Neural crest cell (in vitro differentiated cells): ENCODE measurements at regions not wholly inside any gene's neighbourhood (a gene's known extent, or its start where the extent isn't known, plus 50 kb on each side); places are given as distances from the start of the nearest gene placed in this dataset.
"Not testable (repeated sequence)": the region's sequence is repeated elsewhere in the genome, so short reads cannot be mapped to it uniquely, and the experiment has no call there.

Source experiments
- DNase-seq: peaks from one replicate; pipeline ENCODE4 v3.0.0; 2021; ENCODE audit warnings: low read depth, mixed read lengths, low spot score
- H3K27ac Mint-ChIP-seq: one replicate; pipeline ENCODE4 v1.8.0; 2021; ENCODE audit warnings: mild to moderate bottlenecking, mixed read lengths; ENCODE audit not compliant: unreplicated experiment
- H3K27me3 Mint-ChIP-seq: 2 replicates; pipeline ENCODE4 v1.8.0; 2021; ENCODE audit warnings: low read depth, mild to moderate bottlenecking, mixed read lengths
- H3K36me3 Mint-ChIP-seq: 2 replicates; pipeline ENCODE4 v1.8.0; 2021; ENCODE audit warnings: low read depth, mild to moderate bottlenecking, mixed read lengths
- H3K4me1 Mint-ChIP-seq: 2 replicates; pipeline ENCODE4 v1.8.0; 2021; ENCODE audit warnings: mixed read lengths
- H3K4me3 Mint-ChIP-seq: one replicate; pipeline ENCODE4 v1.8.0; 2021; ENCODE audit warnings: mild to moderate bottlenecking, mixed read lengths
- H3K9me3 Mint-ChIP-seq: 2 replicates; pipeline ENCODE4 v1.8.0; 2021; ENCODE audit warnings: mixed read lengths
- CTCF ChIP-seq: fragments of 200-600 bp; sonication (generic); conservative IDR thresholded peaks from 2 replicates; pipeline ENCODE4 v1.5.0; 2021; ENCODE audit warnings: antibody characterized with exemption, mild to moderate bottlenecking

GRCh38 chr6:165766026-165766425, 103.0 kb upstream of the PDE10A start:
- no peaks in the 10 kb centered on the region for H3K36me3 Mint-ChIP-seq
- H3K4me3 Mint-ChIP-seq = no peak overlapping the region
- TF ChIP-seq CTCF = no peak
- H3K27me3 Mint-ChIP-seq = no peaks in the 10 kb centered on the region
- H3K9me3 Mint-ChIP-seq = peaks cover 5% of the 10 kb centered on the region
- H3K4me1 Mint-ChIP-seq = peaks cover 11% of the 10 kb centered on the region
- DNase-seq = no peak
- H3K27ac Mint-ChIP-seq = no peak overlapping the region

GRCh38 chr6:165765256-165765655, 102.2 kb upstream of the PDE10A start:
- H3K9me3 Mint-ChIP-seq, H3K27me3 Mint-ChIP-seq, H3K36me3 Mint-ChIP-seq, DNase-seq, H3K27ac Mint-ChIP-seq, H3K4me3 Mint-ChIP-seq: not testable (repeated sequence)
- peaks cover 11% of the 10 kb centered on the region for H3K4me1 Mint-ChIP-seq

- peaks cover 5% of the 10 kb centered on the region for H3K9me3 Mint-ChIP-seq
- no peak overlapping the region for H3K4me3 Mint-ChIP-seq
- no peak for DNase-seq
- no peak for TF ChIP-seq CTCF
- no peaks in the 10 kb centered on the region for H3K27me3 Mint-ChIP-seq
- H3K36me3 Mint-ChIP-seq = no peaks in the 10 kb centered on the region
- peaks cover 11% of the 10 kb centered on the region for H3K4me1 Mint-ChIP-seq
- no peak overlapping the region for H3K27ac Mint-ChIP-seq
Observed at GRCh38 chr6:165762876-165763275, 99.8 kb upstream of the PDE10A start.

- TF ChIP-seq CTCF = no peak
- Mint-ChIP-seq H3K4me3 (no peak overlapping the region), H3K4me1 (peaks cover 11% of the 10 kb centered on the region), H3K27me3 (no peaks in the 10 kb centered on the region), H3K27ac (no peak overlapping the region), H3K36me3 (no peaks in the 10 kb centered on the region), H3K9me3 (peaks cover 5% of the 10 kb centered on the region)
- no peak for DNase-seq
Observed at GRCh38 chr6:165762125-165762524, 99.1 kb upstream of the PDE10A start.

GRCh38 chr6:165760803-165761185, 97.8 kb upstream of the PDE10A start:
- no peak for DNase-seq
- no peaks in the 10 kb centered on the region for H3K36me3 Mint-ChIP-seq
- H3K9me3 Mint-ChIP-seq = peaks cover 5% of the 10 kb centered on the region
- TF ChIP-seq CTCF = no peak
- no peak overlapping the region for H3K27ac Mint-ChIP-seq
- H3K4me1 Mint-ChIP-seq = peaks cover under 1% of the 10 kb centered on the region
- no peaks in the 10 kb centered on the region for H3K27me3 Mint-ChIP-seq
- no peak overlapping the region for H3K4me3 Mint-ChIP-seq

GRCh38 chr6:165760126-165760802, 97.2 kb upstream of the PDE10A start:
- no peak for DNase-seq
- H3K27me3 Mint-ChIP-seq = no peaks in the 10 kb centered on the region
- TF ChIP-seq CTCF = no peak
- no peaks in the 10 kb centered on the region for H3K36me3 Mint-ChIP-seq
- H3K4me1 Mint-ChIP-seq = no peaks in the 10 kb centered on the region
- no peak overlapping the region for H3K4me3 Mint-ChIP-seq
- H3K27ac Mint-ChIP-seq = no peak overlapping the region
- H3K9me3 Mint-ChIP-seq = peaks cover 5% of the 10 kb centered on the region
